ENCODE measurements at regions not wholly inside any gene's neighbourhood (a gene's known extent, or its start where the extent isn't known, plus 50 kb on each side); places are given as distances from the start of the nearest gene placed in this dataset.
"Not testable (repeated sequence)": the region's sequence is repeated elsewhere in the genome, so short reads cannot be mapped to it uniquely, and the experiment has no call there.

GRCh38 chr16:88204131-88205110 is 178.3 kb upstream of the ZNF469 start:
- not testable (repeated sequence) for DNase-seq

DNA sequence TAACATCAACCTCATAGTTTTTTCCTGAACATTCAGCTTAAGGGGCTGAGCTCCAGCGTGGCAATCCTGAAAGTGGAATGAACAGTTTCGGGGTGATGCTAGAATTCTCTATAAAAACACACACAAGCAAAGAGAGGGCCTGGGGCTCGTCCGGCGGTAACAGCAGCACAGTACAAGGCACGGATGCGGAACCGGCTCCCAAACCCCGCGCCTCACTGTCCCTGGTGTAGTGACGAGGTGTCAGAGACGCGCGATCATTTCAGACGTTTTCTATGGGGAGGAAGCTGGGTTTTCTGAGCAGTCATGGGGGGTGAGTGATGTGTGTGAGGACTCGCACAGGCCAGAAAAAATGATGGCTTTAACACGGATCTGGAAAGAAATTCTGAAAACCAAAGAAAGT is 177.3 kb upstream of the ZNF469 start:
- DNase-seq, result not testable (repeated sequence)

GRCh38 chr16:88206006-88206405 is 176.8 kb upstream of the ZNF469 start:
- not testable (repeated sequence) for DNase-seq

DNA sequence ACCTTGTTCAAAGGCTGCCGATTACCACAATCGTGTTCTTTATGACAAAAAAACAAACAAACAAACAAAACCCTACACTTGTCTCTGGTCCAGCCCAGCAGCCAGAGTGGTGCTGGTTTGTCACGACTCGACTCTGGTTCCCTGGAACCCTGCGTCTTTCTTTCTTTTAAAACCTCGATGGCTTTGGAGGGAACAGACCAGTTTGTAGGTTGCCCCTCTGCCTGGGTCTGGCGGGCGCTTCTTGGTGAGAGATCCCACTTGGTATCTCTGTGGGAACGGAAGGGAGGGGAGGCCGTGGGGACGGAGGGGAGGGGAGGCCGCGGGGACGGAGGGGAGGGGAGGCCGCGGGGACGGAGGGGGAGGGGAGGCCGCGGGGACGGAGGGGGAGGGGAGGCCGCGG is 176.2 kb upstream of the ZNF469 start:
- not testable (repeated sequence) for DNase-seq

DNA sequence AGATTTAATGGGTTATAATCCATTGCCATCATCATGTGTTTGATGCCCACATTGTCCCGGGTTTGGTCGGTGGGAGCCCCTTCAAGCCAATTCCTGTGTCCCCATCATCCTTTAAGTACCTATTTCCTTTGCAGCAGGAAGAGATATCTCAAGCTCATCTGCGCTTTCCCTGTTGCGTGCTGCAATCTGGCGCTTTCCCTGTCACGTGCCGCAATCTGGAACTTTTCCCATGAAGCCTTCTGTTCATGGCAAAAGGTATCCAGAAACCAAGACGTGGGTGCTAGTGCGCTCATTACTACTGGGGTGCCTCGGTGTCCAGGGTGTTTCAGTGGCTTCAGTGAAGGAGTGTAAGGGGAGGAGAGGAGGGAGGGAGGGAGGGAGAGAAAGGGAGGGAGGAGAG is 174.6 kb upstream of the ZNF469 start:
- no peak for DNase-seq

DNA sequence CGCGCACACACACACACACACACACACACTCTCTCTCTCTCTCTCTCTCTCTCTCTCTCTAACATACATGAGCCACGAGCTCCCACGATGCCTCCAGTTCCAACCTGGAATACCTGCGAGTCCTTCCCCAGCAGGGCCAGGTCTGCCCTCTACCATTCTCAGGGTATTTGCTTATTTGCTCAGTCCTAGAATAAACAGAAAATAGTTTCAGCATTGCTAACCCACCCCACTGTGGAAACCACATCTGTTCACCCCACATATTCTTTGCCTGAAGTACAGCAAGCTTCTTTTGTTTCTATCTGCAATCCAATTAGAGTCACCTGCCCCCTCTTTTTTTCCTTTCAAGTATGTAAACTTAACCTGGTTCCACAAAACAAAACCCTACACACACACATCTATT is 174.0 kb upstream of the ZNF469 start:
- DNase-seq, result not testable (repeated sequence)

- not testable (repeated sequence) for DNase-seq
Measured at GRCh38 chr16:88209579-88209978, 173.2 kb upstream of the ZNF469 start.

- DNase-seq, result not testable (repeated sequence)
Measured at GRCh38 chr16:88213937-88214336, 168.8 kb upstream of the ZNF469 start.

GRCh38 chr16:88221001-88221761 is 161.6 kb upstream of the ZNF469 start:
- not testable (repeated sequence) for DNase-seq

DNA sequence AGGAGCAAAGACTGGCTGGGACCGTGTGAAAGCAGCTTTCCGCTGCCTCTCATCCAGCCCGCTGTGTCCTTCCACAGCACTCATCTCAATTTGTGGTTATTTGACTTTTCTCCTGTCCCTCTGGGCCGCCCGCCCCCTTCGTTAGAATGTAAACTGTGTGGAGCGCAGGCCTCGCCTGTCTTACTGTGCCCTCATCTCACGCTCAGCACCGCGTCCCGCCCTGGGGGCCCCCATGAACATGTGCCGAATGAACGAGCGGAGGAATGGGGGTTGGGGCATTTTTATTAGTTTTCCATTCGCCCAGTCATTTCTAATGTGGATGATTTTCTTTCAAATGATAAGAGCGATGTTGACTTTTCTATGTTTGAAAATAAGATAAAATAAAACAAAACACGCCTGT is 159.1 kb upstream of the ZNF469 start:
- DNase-seq, result not testable (repeated sequence)

DNA sequence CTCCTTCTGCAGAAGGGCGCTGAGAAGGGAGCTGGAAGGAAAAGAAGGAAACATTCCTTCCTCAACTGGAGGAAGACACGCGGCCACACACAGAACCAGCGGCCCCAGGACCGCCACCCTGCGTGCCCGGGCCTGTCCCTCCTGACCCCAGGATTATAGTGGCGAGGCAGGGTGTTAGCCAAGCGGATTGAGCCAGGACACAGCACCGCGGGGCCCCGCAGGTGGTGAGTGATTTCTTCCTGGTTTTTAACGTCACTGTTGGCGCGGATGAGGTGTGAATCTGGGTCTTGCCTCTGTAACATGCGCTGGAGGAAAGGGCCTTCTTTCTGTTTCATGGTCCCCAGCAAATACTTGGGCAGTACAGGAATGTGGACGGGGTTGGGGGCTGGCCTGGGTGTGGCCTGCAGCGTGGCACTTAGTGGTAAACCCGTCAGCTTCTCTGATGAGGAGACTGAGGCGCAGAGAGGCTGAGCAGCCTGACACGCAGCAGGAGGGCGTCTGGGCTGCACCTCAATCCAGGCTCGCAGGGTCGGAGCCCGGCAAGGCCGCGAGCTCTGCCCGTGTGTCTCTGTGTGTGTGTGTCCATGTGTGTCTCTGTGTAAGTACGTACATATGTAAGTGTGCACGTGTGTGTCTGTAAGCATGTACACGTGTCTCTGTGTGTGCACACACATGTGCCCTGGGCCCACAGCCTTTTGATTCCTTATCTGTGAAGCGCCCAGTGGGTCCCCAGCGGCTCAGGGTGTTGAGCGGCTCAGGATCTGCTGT is 158.4 kb upstream of the ZNF469 start:
- DNase-seq, result not testable (repeated sequence)

DNA sequence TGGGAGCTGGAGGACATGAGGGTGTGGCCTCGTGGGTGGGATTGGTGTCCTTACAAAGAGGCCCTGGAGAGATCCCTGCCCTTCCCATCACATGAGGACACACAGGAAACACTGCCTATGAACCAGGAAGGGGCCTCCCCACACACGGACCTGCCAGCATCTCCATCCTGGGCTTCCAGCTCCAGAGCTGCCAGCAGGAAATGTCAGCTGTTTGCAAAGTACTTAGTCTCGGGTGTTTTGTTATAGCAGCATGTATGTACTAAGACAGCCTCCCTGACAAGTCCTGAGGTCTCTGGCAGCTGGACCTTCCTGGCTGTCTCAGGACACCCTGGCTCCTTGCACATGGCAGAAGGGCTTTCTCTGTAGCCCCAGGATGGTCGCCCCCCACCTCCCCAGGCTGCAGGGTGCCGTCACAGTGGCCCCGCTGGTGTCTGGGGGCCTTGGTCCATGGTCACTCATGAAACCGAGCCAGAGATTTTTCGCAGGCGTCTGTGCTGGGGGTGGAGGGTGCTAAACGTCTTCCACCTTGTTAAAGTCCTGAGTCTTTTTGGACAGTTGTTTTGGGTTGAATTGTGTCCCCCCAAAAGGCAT is 157.0 kb upstream of the ZNF469 start:
- not testable (repeated sequence) for DNase-seq

DNA sequence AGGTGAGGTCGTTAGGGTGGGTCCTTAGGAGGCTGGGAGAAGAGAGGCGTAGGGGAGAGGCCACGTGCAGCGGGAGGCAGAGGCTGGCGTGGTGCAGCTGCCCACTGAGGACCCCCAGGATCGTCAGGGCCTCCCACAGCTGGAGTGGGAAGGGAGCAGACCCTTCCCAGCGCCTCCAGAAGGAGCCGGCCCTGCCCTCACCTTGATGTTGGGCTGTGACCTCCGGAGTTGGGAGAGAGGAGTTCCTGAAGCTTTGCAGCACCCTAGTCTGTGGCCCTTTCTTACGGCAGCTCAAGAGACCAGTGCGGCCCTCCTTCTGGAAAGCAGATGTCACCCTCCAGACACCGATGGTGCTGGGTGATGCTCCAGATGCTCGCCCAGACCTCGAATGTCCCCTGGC is 156.5 kb upstream of the ZNF469 start:
- not testable (repeated sequence) for DNase-seq

- not testable (repeated sequence) for DNase-seq
Measured at GRCh38 chr16:88227026-88227721, 155.6 kb upstream of the ZNF469 start.

DNA sequence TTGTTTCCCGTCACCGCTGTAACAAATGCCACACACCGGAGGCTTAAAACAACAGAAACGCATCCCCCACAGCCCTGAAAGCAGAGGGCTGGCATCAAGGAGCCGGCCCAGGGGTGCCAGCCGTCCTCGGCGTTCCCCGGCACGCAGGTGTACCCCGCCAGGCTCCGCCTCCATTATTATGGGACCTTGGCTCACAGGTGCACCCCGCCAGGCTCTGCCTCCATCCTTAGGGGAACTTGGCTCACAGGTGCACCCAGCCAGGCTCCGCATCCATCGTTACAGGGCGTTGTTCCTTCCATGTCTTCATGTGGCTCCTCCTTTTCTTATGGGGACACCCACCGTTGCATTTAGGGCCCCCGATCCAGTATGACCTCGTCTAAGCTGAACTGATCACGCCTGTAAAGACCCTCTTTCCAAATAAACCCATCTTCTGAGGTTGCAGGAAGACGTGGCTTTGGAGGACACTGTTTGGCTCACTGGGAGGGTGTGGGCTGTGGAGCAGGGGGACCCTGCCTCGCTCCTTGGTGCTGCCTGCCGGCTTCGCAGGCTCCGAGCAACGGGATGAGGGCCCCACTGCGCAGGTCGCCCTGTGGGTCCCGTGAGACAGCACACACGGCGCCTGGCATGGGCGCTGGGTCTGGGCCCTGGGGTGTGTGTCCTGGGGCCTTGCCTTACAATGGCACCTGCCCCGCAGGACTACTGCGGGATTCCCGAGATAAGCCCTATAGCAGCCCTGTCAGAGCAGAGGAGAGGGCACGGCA is 154.9 kb upstream of the ZNF469 start:
- not testable (repeated sequence) for DNase-seq

DNA sequence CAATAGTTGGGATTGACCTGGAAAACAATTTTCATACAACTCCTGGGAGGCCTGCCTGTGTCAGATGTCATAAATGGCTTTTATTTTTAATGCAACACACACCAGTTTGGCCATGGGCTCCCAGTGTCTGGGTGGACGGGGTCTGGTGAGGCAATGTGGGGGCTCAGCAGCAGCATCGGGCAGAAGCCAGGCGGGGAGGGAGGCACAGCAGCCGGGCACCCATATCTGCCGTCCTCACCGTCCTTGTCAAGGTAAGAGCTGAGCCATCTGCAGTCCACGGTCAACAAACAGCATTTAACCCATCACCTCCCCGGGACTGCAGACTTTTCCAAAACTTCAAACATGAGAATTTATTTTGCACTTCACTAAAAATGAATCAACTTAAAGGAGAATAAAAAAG is 154.0 kb upstream of the ZNF469 start:
- DNase-seq, result not testable (repeated sequence)

DNA sequence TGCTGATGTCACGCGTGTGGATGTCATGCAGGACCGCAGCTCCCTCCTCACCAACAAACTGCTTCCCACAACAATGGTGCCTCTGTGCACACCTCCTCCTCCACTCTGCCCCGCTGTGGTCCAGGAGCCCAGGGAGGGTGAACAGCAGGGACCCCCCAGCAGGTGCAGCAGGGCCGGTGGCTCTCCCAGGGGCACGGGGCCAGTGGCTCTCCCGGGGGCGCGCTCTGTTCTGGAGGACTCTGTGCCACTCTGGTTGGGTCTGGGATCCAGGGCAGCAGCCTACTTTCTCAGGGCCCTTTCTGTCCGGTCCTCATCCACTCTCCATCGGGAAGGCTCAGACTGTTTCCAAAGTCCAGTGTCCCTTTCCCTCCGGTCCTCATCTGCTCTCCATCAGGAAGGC is 153.0 kb upstream of the ZNF469 start:
- DNase-seq, result not testable (repeated sequence)

GRCh38 chr16:88230276-88230966 is 152.3 kb upstream of the ZNF469 start:
- DNase-seq, result not testable (repeated sequence)

- DNase-seq, result not testable (repeated sequence)
Measured at GRCh38 chr16:88230967-88231615, 151.7 kb upstream of the ZNF469 start.

GRCh38 chr16:88231839-88232238 is 150.9 kb upstream of the ZNF469 start:
- not testable (repeated sequence) for DNase-seq

Measured in activated CD4-positive, alpha-beta T cell treated with anti-CD3 and anti-CD28 coated beads, Interleukin-2, amount 50 U/mL, for 4 hours (primary cell).